ENCODE measurements at regions not wholly inside any gene's neighbourhood (a gene's known extent, or its start where the extent isn't known, plus 50 kb on each side); places are given as distances from the start of the nearest gene placed in this dataset.

DNA sequence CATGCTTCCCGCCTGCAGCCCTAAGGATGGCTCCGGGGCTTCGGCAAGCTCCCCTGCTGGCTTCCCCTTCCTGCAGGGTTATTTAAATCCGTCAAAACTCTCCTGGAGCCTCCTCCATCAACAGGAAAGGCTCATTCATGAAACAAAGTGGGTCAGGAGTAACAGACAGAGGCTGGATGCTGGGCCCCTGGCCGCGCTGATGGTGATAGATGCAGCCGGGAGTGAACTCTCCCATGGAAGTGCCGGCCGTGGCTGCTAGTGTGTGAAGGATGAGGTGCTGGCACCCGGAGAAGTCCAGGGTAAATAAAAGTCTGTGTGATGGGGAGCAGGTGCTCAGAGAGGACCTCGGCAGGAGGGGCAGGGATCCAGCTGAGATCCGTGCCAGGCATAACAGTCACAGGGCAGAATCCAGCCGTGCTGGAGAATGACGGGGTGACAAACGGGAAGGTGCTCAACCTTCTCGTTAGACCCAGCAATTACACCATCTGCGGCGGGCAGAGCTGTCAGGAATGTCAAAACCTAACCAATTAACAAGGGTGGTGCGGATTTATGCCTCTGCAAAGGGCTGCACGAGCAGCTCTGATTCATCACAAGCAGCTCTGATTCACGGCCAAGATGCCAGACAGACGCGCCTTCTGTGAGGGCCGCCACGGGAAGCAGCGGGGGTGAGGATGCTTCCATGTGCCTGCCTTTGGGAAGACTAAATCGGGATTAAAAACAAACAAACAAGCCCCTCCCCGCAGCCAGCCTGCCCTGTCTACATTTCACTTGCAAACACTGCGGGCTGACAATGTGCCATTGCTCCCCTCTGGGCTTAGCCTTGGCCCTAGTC is 55.6 kb downstream of the SYNE3 start:
- no peak overlapping the region for H3K4me3 ChIP-seq (ENCODE audit: low read depth, low read length)
- DNase-seq (ENCODE audit: low read depth): no peak
- TF ChIP-seq CTCF (conservative IDR thresholded peaks at IDR 0.05; ENCODE audit: low read depth, low read length): no peak

DNA sequence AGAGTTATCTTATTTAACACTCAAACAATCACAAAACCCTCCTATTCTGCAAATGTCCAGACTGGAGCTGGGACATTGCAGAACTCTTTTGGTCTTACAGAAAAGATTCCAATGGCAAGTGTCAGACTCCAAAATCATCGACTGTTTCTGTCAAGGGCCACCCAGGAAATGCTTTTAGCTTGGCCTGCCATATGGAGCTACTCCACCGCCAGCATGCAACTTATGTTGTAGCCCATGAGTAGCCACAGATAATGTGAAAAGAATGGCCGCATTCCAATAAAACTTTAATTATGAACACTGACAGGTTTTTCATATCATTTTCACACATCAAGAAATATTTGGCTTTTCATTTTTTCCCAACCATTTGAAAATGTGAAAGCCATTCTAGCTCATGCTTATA is 57.5 kb downstream of the SYNE3 start:
- no peak overlapping the region for H3K4me3 ChIP-seq (ENCODE audit: low read depth, low read length)
- DNase-seq (ENCODE audit: low read depth): no peak
- no peak for TF ChIP-seq CTCF (conservative IDR thresholded peaks at IDR 0.05; ENCODE audit: low read depth, low read length)

DNA sequence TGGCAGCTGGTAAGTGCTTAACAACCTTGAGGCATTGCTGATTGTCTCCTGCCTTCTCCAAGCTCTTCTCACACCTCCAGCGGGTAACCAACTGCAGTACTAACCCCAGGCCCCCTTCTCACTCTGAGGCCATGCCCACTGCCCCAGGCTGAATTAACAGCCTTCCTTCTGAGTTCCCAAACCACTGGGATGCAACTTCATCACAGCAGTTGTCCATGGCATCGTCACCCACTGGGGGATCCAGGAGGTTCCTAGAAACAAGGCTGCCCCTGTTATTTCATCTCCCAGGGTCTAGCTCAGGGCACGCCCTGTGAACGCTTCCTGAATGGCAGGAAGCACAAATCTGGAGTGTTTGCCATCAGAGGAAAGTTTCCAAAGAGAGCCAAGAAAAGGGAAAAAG is 58.0 kb downstream of the SYNE3 start:
- no peak for DNase-seq (ENCODE audit: low read depth)
- H3K4me3 ChIP-seq (ENCODE audit: low read depth, low read length): no peak overlapping the region
- TF ChIP-seq CTCF (conservative IDR thresholded peaks at IDR 0.05; ENCODE audit: low read depth, low read length): no peak

DNA sequence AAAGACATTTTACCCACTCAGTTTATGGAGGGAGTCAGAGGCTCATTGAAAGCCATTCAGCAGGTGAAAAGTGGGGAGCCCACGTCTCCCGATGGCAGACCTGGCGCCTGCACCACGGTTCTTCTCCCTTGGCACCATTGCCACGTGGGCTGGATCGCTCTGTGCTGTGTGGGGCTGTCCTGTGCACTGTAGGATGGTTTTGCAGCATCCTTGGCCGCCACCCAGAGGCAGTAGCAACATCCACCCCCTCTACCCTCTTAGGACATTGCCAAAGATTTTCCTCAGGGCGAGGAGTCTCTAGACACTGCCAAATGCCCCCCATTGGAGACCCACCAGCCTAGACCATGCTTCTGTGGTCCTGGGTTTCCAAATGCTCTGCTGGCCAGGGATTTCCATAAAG is 60.2 kb downstream of the SYNE3 start:
- H3K4me3 ChIP-seq (ENCODE audit: low read depth, low read length): no peak overlapping the region
- TF ChIP-seq CTCF (conservative IDR thresholded peaks at IDR 0.05; ENCODE audit: low read depth, low read length): no peak
- DNase-seq (ENCODE audit: low read depth): no peak

DNA sequence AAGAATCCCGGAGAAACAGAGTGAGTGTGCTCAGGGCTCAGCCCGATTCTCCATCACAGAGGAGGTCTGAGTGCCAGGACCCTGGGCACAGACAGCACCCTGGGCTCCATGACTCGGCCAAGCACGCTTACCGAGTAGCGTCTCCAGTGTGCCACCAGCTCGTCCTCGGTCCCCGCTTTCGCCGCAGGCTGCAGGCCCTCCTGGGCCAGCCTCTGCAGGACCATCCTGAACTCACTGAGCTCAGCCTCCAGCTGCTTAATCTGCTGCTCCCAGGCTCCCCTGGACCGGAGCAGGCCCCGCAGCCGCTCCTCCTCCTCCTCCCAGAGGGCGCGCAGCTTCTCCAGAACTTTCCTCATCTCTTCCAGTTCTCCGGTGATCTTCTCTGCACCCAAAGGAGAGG is 61.2 kb downstream of the SYNE3 start:
- no peak for DNase-seq (ENCODE audit: low read depth)
- H3K4me3 ChIP-seq (ENCODE audit: low read depth, low read length): no peak overlapping the region
- TF ChIP-seq CTCF (conservative IDR thresholded peaks at IDR 0.05; ENCODE audit: low read depth, low read length): no peak

DNA sequence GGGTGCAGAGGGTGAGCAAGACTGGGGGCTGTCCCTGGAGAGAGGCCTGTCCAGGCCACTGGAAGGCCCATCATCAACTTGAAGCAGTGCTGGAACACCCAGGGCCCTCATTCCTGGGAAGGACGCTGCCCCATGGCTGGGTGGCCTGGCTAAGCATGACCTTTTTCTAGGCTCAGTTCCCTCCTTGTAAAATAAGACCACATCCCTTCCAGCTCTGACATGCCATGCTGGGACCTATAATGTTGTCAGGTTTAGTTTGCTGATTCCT is 62.8 kb downstream of the SYNE3 start:
- H3K4me3 ChIP-seq (ENCODE audit: low read depth, low read length): no peak overlapping the region
- DNase-seq (ENCODE audit: low read depth): no peak
- TF ChIP-seq CTCF (conservative IDR thresholded peaks at IDR 0.05; ENCODE audit: low read depth, low read length): no peak

Data from epithelial cell of proximal tubule (primary cell).